Left renal pelvis (tissue), 4 donors: ENCODE measurements at regions not wholly inside any gene's neighbourhood (a gene's known extent, or its start where the extent isn't known, plus 50 kb on each side); places are given as distances from the start of the nearest gene placed in this dataset.
"Not testable (repeated sequence)": the region's sequence is repeated elsewhere in the genome, so short reads cannot be mapped to it uniquely, and the experiment has no call there.

ENCODE experiments used
- DNase-seq, 4 donors: peaks; one replicate each; pipeline ENCODE4 v3.0.0-alpha.2; 2013; ENCODE audit warnings: low read depth in 4 of 4, low spot score in 3 of 4

DNA sequence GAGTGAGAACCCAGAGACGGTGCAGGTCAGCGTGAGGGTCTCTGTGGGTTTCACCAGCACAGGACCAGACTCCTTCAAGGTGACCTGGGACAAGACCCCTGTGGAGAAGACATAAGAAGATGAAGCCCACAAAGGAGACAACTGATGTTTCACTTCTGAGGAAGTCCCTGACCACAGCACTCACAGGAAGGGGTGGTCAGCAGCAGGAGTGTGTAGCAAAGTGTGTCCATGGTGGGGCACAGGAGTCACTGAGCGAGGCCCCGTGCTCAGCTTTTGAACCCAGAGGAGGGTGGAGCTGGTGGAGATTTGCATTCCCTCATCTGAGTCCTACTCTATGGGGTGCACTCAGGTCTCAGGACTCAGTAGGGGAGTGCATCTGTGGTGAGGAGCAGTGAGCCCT is 775.2 kb downstream of the TMEM121 start:
- not testable (repeated sequence) for DNase-seq

DNA sequence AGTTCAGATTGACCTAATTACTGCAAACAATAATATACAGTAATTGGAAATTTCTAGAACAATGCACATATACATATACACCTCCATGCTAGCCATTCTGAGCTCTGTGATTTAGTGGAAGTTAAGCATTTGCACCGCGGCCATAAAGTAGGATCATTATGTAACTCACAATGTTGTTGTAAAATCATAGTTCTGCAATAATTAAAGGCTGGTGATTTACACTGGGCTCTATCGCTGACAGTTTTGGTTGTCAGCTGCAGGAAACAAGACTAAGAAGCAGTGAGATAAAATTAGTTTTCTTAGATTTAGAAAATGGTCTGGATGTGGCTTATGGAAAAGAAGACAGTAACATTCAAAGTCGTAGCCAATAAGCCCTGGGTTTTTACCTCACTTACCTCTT is 776.3 kb downstream of the TMEM121 start:
- no peak for DNase-seq

DNA sequence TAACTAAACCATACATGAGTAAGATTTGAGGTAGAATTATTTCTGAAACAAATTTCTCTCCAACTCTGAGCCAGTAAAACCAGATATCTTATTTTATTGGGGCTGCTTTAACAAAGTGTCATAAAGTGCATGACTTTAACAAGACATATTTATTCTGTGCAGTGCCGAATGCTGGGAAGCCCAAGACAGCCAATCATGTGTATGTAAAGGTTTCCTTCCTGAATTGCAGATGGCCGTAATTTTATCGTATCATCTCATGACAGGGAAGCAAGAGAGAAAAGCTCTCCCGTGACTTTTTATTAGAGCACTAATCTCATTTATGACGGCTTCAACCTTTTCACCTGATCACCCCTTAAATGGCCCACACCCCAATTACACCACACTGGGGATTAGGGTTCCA is 777.9 kb downstream of the TMEM121 start:
- no peak for DNase-seq

DNA sequence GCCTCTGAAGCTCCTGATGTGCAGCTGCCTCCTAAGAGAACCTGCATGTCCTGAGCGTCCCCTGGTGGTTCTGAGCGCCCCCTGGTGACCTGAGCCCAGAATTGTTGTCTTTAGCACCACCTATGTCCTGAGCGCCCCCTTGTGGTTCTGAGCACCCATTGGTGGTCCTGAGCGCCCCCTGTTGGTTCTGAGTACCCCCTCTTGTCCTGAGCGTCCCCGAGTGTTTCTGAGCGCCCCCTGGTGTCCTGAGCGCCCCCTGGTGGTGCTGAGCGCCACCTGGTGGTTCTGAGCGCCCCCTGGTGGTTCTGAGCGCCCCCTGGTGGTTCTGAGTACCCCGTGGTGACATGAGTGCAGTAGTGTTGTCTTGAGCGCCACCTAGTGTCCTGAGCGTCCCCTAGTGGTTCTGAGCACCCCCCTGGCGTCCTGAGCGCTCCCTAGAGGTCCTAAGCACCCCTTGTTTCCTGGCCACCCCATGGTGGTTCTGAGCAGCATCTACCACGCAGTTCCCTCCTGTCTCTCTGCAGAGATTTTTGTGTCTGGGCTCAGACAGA is 782.5 kb downstream of the TMEM121 start:
- DNase-seq = no peak

DNA sequence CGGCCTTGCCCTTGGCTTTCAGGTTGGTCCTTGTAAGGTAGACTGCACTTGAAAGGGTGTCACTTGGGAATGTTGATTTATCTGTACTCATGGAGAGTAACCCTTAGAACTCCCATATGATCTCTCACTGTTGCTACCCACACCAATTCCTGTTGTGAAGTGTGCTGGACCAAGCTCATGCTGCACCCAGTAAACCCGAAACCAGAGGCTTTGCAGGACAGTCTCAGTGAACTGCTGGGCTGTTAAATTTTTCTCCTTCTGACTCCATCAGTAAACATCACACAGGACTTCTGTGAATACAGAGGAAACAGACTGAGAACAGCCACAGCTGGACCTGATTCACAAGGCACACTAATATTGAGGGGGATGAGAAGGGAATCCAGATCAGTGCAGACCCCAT is 783.0 kb downstream of the TMEM121 start:
- no peak for DNase-seq

DNA sequence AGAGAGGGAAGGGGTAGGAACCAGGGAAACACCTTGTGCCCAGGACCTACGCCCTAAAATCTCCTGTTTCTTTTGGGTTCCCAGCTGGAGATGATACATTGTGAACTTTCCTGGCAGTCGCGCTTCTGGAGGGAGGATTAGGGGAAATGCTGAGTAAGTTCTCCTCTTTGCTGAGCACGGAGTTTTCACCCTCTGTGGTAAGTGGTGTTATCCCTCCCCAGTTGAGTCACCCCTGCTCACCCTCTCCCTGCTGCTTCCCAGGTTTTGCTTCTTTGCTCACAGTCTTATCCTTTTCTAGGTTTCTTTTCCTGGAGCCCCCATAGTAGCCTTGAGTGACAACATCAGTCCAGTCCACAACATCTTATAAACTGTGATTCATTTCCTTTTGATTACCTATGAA is 789.1 kb downstream of the TMEM121 start:
- DNase-seq = no peak

DNA sequence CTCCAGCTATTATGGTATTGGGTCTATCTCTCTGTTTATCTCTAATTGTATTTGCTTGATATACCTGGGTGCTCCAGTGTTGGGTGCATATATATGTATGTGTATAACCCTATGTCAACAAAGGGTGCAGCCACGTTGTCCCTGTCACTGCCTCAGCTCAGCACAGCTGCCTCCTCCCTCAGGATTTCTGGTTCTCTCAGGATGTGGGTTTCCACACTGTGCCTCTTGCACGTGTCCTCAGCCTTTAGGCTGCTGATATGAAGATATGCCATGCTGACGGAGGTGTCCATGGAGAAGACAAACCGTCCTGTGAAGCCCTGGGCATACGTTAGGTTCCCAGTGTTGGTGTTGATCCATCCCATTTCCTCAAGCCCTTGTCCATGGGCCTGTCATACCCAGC is 791.2 kb downstream of the TMEM121 start:
- no peak for DNase-seq

DNA sequence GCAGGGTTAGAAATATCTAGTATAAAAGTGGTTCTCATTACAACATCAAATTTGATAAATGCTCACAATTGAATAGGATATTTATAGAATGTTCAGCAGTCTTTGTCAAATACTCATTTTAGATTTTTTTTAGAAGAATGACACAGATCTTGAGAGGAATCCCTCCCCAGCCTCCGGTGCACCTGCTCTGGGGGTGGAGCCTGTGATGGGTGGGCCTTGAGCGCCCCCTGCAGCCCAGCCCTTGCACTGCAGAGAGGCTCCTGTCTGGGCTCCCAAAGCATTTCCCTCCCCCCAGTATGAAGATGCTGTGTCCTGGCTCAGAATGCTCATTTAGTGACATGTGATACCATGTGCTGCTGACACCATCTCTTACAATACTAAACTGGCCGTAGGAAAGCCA is 792.3 kb downstream of the TMEM121 start:
- DNase-seq = no peak

DNA sequence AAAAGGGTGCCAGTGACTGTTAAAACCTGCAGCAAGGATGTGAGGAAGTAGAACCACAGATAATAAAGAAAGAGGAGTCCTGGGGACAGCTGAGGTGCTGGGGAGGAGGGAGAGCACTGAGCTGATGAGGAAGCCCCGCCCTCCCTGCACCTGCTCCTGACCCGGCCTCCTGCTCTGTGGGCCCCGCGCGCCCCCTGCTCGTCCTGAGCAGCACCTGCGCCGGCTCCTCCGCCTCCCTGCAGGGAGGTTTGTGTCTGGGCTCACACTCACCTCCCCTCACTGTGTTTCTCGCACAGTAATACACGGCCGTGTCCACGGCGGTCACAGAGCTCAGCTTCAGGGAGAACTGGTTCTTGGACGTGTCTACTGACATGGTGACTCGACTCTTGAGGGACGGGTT is 797.6 kb downstream of the TMEM121 start:
- DNase-seq = not testable (repeated sequence)

DNA sequence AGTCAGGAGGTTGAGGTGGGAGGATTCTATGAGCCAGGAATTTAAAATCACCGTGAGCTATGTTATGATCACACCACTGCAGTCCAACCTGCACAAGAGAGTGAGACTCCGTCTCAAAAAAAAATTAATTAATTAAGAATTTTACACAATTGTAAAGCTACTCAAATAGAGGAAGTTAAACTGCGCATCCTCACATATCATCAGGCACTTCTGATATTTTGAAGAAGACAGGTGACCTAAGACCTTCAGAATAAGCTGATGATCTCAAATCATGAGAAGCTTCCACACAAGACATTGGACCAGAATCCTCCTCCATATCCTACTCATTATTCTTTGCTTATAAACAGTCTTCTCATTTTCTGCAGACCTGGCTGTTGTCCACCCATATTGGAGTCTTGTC is 800.9 kb downstream of the TMEM121 start:
- no peak for DNase-seq

DNA sequence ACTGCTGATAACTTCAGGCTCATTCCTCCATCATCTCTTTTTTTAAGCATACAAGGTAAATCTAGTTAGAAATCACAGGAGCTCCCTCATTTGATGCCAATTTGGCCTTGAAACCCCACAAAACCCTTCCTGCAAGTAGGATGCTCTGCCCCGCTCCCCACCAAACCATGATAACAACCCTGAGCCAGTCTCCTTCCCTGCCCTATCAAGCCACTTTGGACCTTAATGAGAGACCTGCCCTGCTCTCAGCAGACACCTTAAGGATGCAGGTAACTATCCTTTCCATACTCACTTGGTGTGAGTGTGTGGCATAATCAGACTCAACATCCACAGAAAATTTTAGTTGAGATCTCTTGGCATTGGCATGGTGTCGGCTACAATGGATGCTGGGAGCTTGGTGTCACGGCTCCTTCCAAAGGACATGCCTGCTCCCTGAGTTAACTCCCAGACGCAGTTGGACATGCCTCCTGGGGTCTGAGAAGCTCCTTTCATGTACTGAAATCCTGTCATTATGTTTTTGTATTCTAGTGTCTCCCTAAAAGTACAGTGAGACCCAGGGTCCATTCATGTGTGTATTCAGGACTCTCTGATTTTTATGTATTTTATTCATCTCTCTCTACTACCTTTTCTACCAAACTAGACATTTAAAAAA is 801.4 kb downstream of the TMEM121 start:
- DNase-seq = not testable (repeated sequence)

DNA sequence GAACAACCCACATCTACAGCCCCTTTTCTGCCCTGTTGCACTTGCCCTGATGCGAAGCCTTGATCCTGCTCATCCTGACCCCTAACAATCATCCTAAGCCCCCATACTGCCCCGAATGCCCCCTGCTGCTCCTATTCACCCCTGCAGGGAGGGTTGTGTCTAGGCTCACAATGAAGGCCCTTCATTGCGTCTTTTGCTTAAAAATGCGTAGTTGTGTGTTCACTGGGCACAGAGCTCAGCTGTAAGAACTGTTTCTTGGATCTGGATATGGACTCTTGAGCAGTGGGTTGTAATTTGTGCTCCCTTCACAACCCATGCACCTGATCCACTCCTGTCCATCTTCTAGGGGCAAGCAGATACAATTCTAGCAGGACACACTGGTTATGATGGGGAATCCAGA is 802.9 kb downstream of the TMEM121 start:
- DNase-seq = not testable (repeated sequence)

DNA sequence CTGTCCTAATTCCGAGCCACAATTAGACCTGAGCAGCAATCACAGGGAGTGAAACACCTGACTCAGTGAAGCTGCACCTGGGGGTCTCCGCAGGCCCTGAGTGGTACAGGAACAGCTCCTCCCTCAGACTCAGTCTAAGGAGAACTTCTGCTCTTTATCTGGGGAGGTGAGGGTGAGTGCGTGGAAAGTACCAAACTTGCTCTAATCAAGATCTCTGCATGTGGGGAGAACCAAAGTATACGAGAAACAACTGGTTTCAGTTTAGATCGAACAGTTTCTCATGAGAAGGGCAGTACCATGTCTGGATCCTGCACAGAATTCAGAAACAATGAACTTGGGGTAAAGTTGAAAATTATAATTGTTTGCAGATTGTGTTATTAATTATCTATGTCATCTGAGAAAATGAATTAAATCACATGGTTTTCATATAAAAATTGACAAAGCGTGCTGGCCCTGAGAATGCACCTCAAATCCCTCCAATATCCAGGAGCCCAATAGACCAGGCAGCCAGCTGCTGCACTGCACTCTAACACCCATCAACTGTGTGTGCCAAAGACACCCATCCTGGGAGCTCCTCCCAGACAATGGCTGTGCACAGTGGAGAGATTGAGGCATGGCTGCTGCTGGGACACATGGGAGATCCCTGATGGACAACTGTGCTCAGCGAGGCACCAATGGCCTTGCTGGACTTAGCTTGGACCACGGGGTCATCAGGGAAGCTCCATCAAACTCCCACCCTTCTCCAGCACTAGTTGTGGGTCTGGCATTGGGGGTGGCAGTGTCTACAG is 803.8 kb downstream of the TMEM121 start:
- not testable (repeated sequence) for DNase-seq

DNA sequence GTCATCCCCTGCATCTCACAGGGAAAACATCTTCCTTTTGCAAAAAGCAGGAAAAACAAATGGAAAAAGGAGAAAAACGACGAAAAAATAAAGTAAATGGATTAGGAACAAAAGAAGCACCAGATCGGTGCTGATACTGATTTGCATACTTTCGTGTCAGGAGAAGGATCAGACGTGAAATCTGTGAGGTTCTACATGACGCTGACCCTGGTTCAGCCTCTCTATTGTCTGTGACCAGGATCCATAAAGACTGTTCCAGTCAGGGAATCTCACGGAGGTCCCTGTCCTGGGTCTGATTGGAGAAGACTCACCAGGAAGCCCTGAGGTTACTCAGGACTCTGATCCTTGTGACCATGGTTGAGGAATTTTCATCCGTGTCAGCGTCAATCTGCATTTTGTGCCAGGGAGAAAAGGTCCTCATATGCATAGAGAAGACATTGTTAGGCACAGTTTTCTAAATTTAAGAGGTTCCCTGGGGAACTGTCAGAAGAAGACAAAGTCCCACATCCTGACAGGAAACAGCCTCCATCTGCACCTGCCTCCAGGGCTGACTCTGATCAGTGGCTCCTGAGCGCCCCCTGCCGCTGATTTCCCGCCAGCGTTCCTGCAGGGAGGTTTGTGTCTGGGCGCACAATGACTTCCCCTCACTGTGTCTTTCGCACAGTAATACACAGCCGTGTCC is 808.2 kb downstream of the TMEM121 start:
- not testable (repeated sequence) for DNase-seq

DNA sequence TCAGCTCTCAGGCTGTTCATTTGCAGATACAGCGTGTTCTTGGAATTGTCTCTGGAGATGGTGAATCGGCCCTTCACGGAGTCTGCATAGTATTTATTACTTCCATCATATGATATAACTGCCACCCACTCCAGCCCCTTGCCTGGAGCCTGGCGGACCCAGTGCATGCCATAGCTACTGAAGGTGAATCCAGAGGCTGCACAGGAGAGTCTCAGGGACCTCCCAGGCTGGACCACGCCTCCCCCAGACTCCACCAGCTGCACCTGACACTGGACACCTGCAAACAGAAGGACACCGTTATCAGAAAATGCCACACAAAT is 808.7 kb downstream of the TMEM121 start:
- not testable (repeated sequence) for DNase-seq

DNA sequence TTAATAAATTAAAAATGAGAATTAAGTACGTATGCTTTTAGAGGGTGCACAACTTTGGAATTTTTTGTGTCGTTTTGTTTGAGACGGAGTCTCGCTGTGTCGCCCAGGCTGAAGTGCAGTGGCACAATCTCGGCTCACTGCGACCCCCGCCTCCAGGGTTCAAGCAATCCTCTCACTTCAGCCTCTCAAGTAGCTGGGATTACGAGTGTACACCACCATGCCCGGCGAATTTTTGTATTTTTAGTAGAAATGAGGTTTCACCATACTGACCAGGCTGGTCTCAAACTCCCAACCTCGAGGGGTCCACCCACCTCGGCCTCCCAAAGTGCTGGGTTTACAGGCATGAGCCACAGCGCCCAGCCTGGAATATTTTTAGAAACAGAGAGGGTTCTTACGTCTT is 812.4 kb downstream of the TMEM121 start:
- DNase-seq = not testable (repeated sequence)

DNA sequence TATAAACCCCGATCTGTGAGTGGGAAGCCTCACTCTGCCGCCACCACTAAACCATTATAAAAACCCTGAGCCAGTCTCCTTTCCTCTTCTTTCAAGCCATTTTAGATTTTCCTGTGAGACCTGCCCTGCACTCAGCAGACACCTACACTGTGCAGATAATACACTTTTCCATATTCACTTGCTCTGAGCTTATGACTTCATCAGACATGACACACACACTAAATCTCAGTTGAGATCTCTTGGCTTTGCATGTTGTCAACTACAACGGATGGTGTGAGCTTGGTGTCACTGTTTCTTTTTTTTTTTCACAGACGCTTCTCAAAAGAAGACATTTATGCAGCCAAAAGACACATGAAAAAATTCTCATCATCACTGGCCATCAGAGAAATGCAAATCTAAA is 814.3 kb downstream of the TMEM121 start:
- DNase-seq = not testable (repeated sequence)

DNA sequence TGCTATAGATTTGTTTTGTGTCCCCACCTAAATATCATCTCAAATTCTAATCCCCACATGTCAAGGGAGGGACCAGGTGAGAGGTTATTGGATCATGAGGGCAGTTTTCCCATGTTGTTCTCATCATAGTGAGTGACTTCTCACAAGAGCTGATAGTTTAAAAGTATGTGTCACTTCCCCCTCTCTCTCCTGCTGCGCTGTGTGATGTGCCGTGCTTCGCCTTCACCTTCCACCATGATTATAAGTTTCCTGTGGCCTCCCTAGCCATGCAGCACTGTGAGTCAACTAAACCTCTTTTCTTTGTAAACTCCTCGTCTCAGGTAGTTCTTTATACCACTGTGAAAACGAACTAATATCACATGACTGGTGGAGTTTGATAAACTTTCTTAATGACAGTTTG is 814.8 kb downstream of the TMEM121 start:
- not testable (repeated sequence) for DNase-seq

DNA sequence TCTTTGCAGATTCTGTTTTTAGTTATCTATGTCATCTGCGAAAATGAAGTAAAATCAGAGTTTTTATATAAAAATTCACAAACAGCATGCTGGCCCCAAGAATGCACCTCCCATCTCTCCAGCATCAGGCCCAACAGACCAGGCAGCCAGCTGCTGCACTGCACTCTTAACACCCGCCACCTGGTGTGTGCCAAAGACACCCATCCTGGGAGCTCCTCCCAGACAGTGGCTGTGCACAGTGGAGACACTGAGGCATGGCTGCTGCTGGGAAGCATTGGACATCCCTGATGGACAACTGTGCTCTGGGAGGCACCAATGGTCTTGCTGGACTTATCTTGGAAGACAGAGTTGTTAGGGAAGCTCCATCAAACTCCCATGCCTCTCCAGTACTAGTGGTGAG is 817.2 kb downstream of the TMEM121 start:
- DNase-seq = no peak

DNA sequence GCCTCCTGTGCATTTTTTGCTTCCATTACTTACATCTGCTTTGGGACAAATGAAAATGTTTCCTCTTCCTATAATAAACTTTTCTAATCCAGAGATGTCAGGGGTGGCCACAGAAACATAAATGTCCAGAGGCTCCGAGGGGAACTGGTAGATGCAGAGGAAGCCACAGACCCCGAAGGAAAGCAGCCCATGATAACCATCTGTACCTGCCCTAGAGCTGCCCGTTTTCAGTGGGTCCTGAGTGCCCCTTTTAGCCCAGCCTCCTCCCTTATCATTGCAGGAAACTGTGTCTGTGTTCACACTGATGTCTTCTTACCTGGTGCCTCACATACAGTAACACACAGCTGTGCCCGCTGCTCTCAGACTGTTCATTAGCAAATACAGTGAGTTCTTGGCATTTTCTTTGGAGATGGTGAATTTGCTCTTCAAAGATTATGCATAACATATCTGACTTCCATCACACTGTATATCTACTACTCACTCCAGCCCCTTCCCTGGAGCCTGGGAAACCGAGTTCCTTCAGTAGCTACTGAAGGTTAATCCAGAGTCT is 817.8 kb downstream of the TMEM121 start:
- not testable (repeated sequence) for DNase-seq

DNA sequence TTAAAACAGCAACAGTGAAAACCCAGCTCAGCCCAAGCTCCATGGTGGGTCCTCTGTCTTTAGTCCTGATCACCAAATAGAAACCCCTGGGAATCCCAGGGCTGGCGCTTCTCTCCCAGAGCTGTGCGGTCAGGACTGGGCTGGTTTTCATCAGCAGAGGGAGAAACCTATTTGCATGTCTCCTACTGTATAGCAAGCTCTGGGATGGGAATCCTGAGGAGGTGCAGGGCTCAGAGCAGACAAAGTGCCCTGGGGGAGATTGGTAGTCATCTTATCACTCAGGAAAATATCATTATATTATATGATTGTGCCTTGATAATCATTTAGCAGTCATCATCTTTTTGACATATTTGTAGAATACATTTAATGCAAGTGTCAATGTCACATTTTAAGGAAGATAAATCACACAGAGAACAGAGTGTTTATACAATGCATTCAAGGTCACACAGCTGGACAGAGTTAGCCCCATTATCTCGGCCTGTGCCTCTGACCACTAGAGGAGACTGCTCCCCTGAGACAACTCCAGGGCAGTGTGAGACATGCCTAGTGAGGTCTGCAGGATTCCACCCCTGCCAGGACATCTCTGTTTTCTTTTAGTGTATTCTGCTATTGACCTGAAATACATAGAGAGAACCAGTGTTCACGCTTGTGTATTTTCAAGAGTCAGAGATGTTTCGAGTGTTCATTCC is 818.6 kb downstream of the TMEM121 start:
- not testable (repeated sequence) for DNase-seq
